ENCODE measurements at regions not wholly inside any gene's neighbourhood (a gene's known extent, or its start where the extent isn't known, plus 50 kb on each side); places are given as distances from the start of the nearest gene placed in this dataset.

DNA sequence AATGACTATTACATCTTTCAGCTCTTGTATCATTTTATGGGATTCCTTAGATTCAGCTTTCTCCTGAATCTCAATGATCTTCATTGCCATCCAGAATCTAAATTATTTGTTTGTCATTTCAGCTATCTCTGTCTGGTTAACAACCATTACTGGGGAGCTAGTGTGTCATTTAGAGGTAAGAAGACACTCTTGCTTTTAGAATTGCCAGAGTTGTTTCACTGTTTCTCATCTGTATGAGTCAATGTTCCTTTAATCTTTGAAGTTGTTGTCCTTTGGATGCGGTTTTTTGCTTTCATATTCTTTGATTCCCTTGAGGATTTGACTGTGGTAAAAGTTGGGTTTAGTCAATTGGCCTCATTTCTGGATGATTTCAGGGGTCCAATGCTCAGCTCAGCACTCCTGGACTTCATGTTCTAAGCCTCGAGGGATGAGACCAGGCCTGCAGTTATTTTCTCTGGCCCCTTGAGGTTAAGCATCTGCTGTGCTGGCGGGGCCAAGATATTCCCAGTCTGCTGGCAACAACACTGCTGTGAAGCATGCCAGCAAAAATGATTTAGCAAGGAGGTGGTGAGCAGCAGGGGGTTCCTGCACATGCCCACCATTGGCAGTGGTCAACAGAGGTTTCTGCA lies 102.4 kb upstream of the PCSK5 start:
- no peak for DNase-seq (ENCODE audit: low spot score)
- WGBS (ENCODE audit: low lambda C conversion rate, missing lambda C conversion rate): 86% methylated on average over 3 of the region's 3 CpGs

DNA sequence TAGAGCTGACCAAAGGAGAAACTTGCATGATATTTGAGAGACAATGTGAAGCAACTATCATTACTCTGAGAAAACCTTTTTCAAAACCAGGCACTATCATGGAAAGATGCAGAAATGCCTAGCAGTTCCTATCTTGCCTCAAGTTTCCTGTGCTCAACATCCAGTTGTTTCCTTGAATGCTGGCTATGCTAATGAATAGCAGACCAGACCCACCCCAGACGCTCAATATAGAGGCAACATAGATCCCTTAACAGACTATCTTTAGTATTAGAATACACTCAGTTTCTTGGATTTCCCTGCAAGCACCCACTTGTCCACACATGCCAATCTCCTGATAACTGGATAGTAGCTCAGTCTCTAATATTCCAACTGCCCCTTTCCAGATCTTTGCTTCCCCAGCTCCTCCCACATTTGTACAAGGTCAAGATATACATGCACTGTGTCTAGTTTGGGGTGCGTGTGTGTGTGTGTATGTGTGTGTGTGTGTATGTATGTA lies 93.3 kb upstream of the PCSK5 start:
- no peak overlapping the region for H2AFZ ChIP-seq
- WGBS (ENCODE audit: low lambda C conversion rate, missing lambda C conversion rate): 83% methylated on average over 2 of the region's 2 CpGs
- peaks cover under 1% of the 10 kb centered on the region for H3K4me1 ChIP-seq (ENCODE audit: insufficient read depth)
- no peaks in the 10 kb centered on the region for H3K9me2 ChIP-seq (replicated peaks; ENCODE audit: insufficient read depth)
- H3K36me3 ChIP-seq (replicated peaks; ENCODE audit: insufficient read depth, low read depth): no peaks in the 10 kb centered on the region
- no peaks in the 10 kb centered on the region for H3K9me3 ChIP-seq (ENCODE audit: low read depth)
- H3K4me2 ChIP-seq: no peak overlapping the region
- no peaks in the 10 kb centered on the region for H3K79me2 ChIP-seq
- H3K27me3 ChIP-seq: no peaks in the 10 kb centered on the region
- no peaks in the 10 kb centered on the region for H4K20me1 ChIP-seq (ENCODE audit: insufficient read depth, poor library complexity, severe bottlenecking)
- no peak overlapping the region for H3K4me3 ChIP-seq
- no peak for DNase-seq (ENCODE audit: low spot score)
- H3K27ac ChIP-seq: no peak overlapping the region
- TF ChIP-seq EZH2phosphoT487 (IDR thresholded peaks at IDR 0.05; ENCODE audit: low read depth, severe bottlenecking, unreplicated experiment): no peak
- no peak for TF ChIP-seq EZH2 (IDR thresholded peaks at IDR 0.05; ENCODE audit: borderline replicate concordance)
- TF ChIP-seq, protein P1, sequence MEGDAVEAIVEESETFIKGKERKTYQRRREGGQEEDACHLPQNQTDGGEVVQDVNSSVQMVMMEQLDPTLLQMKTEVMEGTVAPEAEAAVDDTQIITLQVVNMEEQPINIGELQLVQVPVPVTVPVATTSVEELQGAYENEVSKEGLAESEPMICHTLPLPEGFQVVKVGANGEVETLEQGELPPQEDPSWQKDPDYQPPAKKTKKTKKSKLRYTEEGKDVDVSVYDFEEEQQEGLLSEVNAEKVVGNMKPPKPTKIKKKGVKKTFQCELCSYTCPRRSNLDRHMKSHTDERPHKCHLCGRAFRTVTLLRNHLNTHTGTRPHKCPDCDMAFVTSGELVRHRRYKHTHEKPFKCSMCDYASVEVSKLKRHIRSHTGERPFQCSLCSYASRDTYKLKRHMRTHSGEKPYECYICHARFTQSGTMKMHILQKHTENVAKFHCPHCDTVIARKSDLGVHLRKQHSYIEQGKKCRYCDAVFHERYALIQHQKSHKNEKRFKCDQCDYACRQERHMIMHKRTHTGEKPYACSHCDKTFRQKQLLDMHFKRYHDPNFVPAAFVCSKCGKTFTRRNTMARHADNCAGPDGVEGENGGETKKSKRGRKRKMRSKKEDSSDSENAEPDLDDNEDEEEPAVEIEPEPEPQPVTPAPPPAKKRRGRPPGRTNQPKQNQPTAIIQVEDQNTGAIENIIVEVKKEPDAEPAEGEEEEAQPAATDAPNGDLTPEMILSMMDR (IDR thresholded peaks at IDR 0.05; ENCODE audit: poor library complexity): no peak

More for the DNA sequence above, 102.4 kb upstream of the PCSK5 start:
- H3K79me2 ChIP-seq: no peaks in the 10 kb centered on the region
- H3K9me2 ChIP-seq (replicated peaks; ENCODE audit: insufficient read depth): no peaks in the 10 kb centered on the region
- no peak for TF ChIP-seq EZH2 (IDR thresholded peaks at IDR 0.05; ENCODE audit: borderline replicate concordance)
- TF ChIP-seq, protein P1 (IDR thresholded peaks at IDR 0.05; ENCODE audit: poor library complexity): no peak
- TF ChIP-seq EZH2phosphoT487 (IDR thresholded peaks at IDR 0.05; ENCODE audit: low read depth, severe bottlenecking, unreplicated experiment): no peak
- no peaks in the 10 kb centered on the region for H3K27me3 ChIP-seq
- no peak overlapping the region for H3K27ac ChIP-seq
- no peaks in the 10 kb centered on the region for H4K20me1 ChIP-seq (ENCODE audit: insufficient read depth, poor library complexity, severe bottlenecking)
- H3K36me3 ChIP-seq (replicated peaks; ENCODE audit: insufficient read depth, low read depth): no peaks in the 10 kb centered on the region
- H3K9me3 ChIP-seq (ENCODE audit: low read depth): no peaks in the 10 kb centered on the region
- no peaks in the 10 kb centered on the region for H3K4me1 ChIP-seq (ENCODE audit: insufficient read depth)
- H3K4me3 ChIP-seq: no peak overlapping the region
- H2AFZ ChIP-seq: no peak overlapping the region
- H3K4me2 ChIP-seq: no peak overlapping the region

DNA sequence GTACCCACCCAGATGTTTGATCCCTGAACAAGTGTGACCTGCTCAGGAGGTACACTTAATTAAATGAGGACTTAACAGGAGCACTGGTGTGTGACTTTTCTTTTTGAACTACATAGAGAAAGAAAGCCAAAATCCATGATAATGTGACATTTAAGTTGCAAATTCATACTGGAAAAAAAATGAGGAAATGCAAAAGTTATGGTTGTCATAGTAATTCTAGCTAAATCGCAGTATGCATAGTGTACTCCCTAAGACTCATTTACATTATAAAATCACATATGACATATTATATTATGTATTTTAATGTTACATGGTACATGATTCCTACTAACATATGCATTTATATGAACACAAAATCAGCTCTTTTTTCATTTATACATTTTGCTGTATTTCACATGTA lies 92.0 kb upstream of the PCSK5 start:
- H3K27me3 ChIP-seq: no peaks in the 10 kb centered on the region
- no peak overlapping the region for H2AFZ ChIP-seq
- no peak for DNase-seq (ENCODE audit: low spot score)
- WGBS (ENCODE audit: low lambda C conversion rate, missing lambda C conversion rate): 97% methylated on average over 1 of the region's 1 CpG
- TF ChIP-seq EZH2phosphoT487 (IDR thresholded peaks at IDR 0.05; ENCODE audit: low read depth, severe bottlenecking, unreplicated experiment) (no peak), EZH2 (IDR thresholded peaks at IDR 0.05; ENCODE audit: borderline replicate concordance) (no peak)
- TF ChIP-seq, protein P1 (IDR thresholded peaks at IDR 0.05; ENCODE audit: poor library complexity): no peak
- H3K27ac ChIP-seq: no peak overlapping the region
- no peak overlapping the region for H3K4me2 ChIP-seq
- H3K36me3 ChIP-seq (replicated peaks; ENCODE audit: insufficient read depth, low read depth): no peaks in the 10 kb centered on the region
- H3K4me1 ChIP-seq (ENCODE audit: insufficient read depth): peaks cover 6% of the 10 kb centered on the region
- no peaks in the 10 kb centered on the region for H4K20me1 ChIP-seq (ENCODE audit: insufficient read depth, poor library complexity, severe bottlenecking)
- no peaks in the 10 kb centered on the region for H3K9me2 ChIP-seq (replicated peaks; ENCODE audit: insufficient read depth)
- no peaks in the 10 kb centered on the region for H3K9me3 ChIP-seq (ENCODE audit: low read depth)
- no peaks in the 10 kb centered on the region for H3K79me2 ChIP-seq
- no peak overlapping the region for H3K4me3 ChIP-seq

Measured in hepatocyte (in vitro differentiated cells).